HepG2 (cell line): ENCODE measurements at regions not wholly inside any gene's neighbourhood (a gene's known extent, or its start where the extent isn't known, plus 50 kb on each side); places are given as distances from the start of the nearest gene placed in this dataset.
A peak's percentile ranks its signal among the peaks of the same experiment; 100 is the strongest.

Source experiments
- ARID4A ChIP-seq: sonication (generic); formaldehyde crosslinking; IDR thresholded peaks from 2 replicates; pipeline ENCODE4 v1.5.0; 2020; ENCODE audit warnings: mild to moderate bottlenecking, missing genetic modification reagents, borderline replicate concordance
- BRD4 ChIP-seq: sonication (generic); formaldehyde crosslinking; IDR thresholded peaks from 2 replicates; pipeline ENCODE4 v1.4.0; 2020; ENCODE audit warnings: missing genetic modification reagents
- CBX1 ChIP-seq: IDR thresholded peaks from one replicate; pipeline ENCODE4 v1.6.1; 2016; ENCODE audit warnings: antibody characterized with exemption, low read depth
- HNRNPUL1 ChIP-seq: fragments of 200-400 bp; formaldehyde crosslinking; IDR thresholded peaks from 2 replicates; pipeline ENCODE4 v1.6.1; 2017; ENCODE audit warnings: low read depth, mild to moderate bottlenecking, low read length, moderate library complexity
- HOXA3 ChIP-seq: sonication (generic); formaldehyde crosslinking; IDR thresholded peaks from 2 replicates; pipeline ENCODE4 v1.5.0; 2020; ENCODE audit warnings: missing genetic modification reagents
- HOXD1 ChIP-seq: sonication (generic); formaldehyde crosslinking; IDR thresholded peaks from 2 replicates; pipeline ENCODE4 v1.5.0; 2020; ENCODE audit warnings: missing genetic modification reagents
- IRX3 ChIP-seq: sonication (generic); formaldehyde crosslinking; IDR thresholded peaks from 2 replicates; pipeline ENCODE4 v1.8.1; 2023; ENCODE audit warnings: mild to moderate bottlenecking, low read depth, missing genetic modification reagents, borderline replicate concordance
- MAF1 ChIP-seq: sonication (generic); formaldehyde crosslinking; IDR thresholded peaks from 2 replicates; pipeline ENCODE4 v1.5.0; 2020; ENCODE audit warnings: missing genetic modification reagents, borderline replicate concordance
- MAFG ChIP-seq: sonication (generic); formaldehyde crosslinking; IDR thresholded peaks from 2 replicates; pipeline ENCODE4 v1.5.1; 2020; ENCODE audit warnings: mild to moderate bottlenecking, missing genetic modification reagents
- MXD4 ChIP-seq: IDR thresholded peaks from 2 replicates; pipeline ENCODE4 v1.6.1; 2016; ENCODE audit warnings: mild to moderate bottlenecking, missing biosample characterization, missing genetic modification reagents
- NCOA5 ChIP-seq: sonication (generic); formaldehyde crosslinking; IDR thresholded peaks from 2 replicates; pipeline ENCODE4 v1.4.0; 2020; ENCODE audit warnings: missing genetic modification reagents
- RARG ChIP-seq: sonication (generic); formaldehyde crosslinking; IDR thresholded peaks from 2 replicates; pipeline ENCODE4 v1.4.0; 2020; ENCODE audit warnings: low read depth, mild to moderate bottlenecking, missing genetic modification reagents
- TBL1XR1 ChIP-seq: fragments of 150-350 bp; IDR thresholded peaks from 2 replicates; pipeline ENCODE4 v1.6.1; 2014; ENCODE audit warnings: borderline replicate concordance, low read length; ENCODE audit not compliant: partially characterized antibody
- TCF12 ChIP-seq, 2 experiments: fragments of 450-650 bp in 1 of 2; sonication (generic) in 1 of 2; formaldehyde crosslinking in 1 of 2; IDR thresholded peaks; 2 replicates each; pipeline versions ENCODE4 v1.6.1 to v1.8.0; 2017 to 2022; ENCODE audit warnings: antibody characterized with exemption in 1 of 2, mild to moderate bottlenecking in 1 of 2, missing genetic modification reagents in 1 of 2, moderate library complexity in 1 of 2
- ZFP41 ChIP-seq: sonication (generic); formaldehyde crosslinking; IDR thresholded peaks from 2 replicates; pipeline ENCODE4 v1.4.0; 2020; ENCODE audit warnings: mild to moderate bottlenecking, missing genetic modification reagents, borderline replicate concordance
- ZKSCAN5 ChIP-seq: sonication (generic); formaldehyde crosslinking; IDR thresholded peaks from 2 replicates; pipeline ENCODE4 v1.5.1; 2020; ENCODE audit warnings: mild to moderate bottlenecking, missing genetic modification reagents
- ZMYM4 ChIP-seq: sonication (generic); formaldehyde crosslinking; IDR thresholded peaks from 2 replicates; pipeline ENCODE4 v1.8.1; 2023; ENCODE audit warnings: mild to moderate bottlenecking, missing genetic modification reagents
- ZNF205 ChIP-seq: IDR thresholded peaks from 2 replicates; pipeline ENCODE4 v1.6.1; 2018; ENCODE audit warnings: missing biosample characterization, missing genetic modification reagents
- ZNF224 ChIP-seq: sonication (generic); formaldehyde crosslinking; IDR thresholded peaks from 2 replicates; pipeline ENCODE4 v1.5.0; 2020; ENCODE audit warnings: mild to moderate bottlenecking, missing genetic modification reagents
- ZNF232 ChIP-seq: sonication (generic); formaldehyde crosslinking; IDR thresholded peaks from 2 replicates; pipeline ENCODE4 v1.4.0; 2020; ENCODE audit warnings: missing genetic modification reagents, borderline replicate concordance
- ZNF354B ChIP-seq: sonication (generic); formaldehyde crosslinking; IDR thresholded peaks from 2 replicates; pipeline ENCODE4 v1.8.0; 2022; ENCODE audit warnings: mild to moderate bottlenecking, missing genetic modification reagents
- ZNF468 ChIP-seq: sonication (generic); formaldehyde crosslinking; IDR thresholded peaks from 2 replicates; pipeline ENCODE4 v1.8.0; 2022; ENCODE audit warnings: mild to moderate bottlenecking, moderate library complexity, missing genetic modification reagents
- ZNF552 ChIP-seq: sonication (generic); formaldehyde crosslinking; IDR thresholded peaks from 2 replicates; pipeline ENCODE4 v1.9.0; 2022; ENCODE audit warnings: missing genetic modification reagents, mild to moderate bottlenecking, borderline replicate concordance
- ZNF674 ChIP-seq: sonication (generic); formaldehyde crosslinking; IDR thresholded peaks from 2 replicates; pipeline ENCODE4 v1.5.0; 2020; ENCODE audit warnings: low read depth, mild to moderate bottlenecking, missing genetic modification reagents
- ZNF772 ChIP-seq: sonication (generic); formaldehyde crosslinking; IDR thresholded peaks from 2 replicates; pipeline ENCODE4 v1.5.0; 2020; ENCODE audit warnings: mild to moderate bottlenecking, missing genetic modification reagents
- ZNF878 ChIP-seq: sonication (generic); formaldehyde crosslinking; IDR thresholded peaks from 2 replicates; pipeline ENCODE4 v1.8.1; 2023; ENCODE audit warnings: mild to moderate bottlenecking, missing genetic modification reagents, moderate library complexity
- ZNF891 ChIP-seq: sonication (generic); formaldehyde crosslinking; IDR thresholded peaks from 2 replicates; pipeline ENCODE4 v1.5.0; 2020; ENCODE audit warnings: mild to moderate bottlenecking, missing genetic modification reagents
- TF ChIP-seq, protein P1 (sequence below): conservative IDR thresholded peaks from 2 replicates; pipeline ENCODE4 v1.6.1; 2018; ENCODE audit warnings: missing genetic modification reagents

GRCh38 chr20:12925210-12925755, 83.5 kb upstream of the SPTLC3 start (continued):
- TF ChIP-seq ARID4A = no peak
- TF ChIP-seq NCOA5 (CRISPR knock-in tag) = no peak
- no peak for TF ChIP-seq TCF12 (IDR thresholded peaks at IDR 0.05)
- TF ChIP-seq TCF12 (CRISPR knock-in tag; IDR thresholded peaks at IDR 0.05) = no peak
- TF ChIP-seq ZNF878 (CRISPR knock-in tag) = no peak
- no peak for TF ChIP-seq ZNF674 (CRISPR knock-in tag)
- no peak for TF ChIP-seq ZNF232 (CRISPR knock-in tag)
- TF ChIP-seq, protein P1, sequence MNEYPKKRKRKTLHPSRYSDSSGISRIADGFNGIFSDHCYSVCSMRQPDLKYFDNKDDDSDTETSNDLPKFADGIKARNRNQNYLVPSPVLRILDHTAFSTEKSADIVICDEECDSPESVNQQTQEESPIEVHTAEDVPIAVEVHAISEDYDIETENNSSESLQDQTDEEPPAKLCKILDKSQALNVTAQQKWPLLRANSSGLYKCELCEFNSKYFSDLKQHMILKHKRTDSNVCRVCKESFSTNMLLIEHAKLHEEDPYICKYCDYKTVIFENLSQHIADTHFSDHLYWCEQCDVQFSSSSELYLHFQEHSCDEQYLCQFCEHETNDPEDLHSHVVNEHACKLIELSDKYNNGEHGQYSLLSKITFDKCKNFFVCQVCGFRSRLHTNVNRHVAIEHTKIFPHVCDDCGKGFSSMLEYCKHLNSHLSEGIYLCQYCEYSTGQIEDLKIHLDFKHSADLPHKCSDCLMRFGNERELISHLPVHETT (CRISPR knock-in tag) = no peak
- no peak for TF ChIP-seq BRD4
- TF ChIP-seq ZNF552 (CRISPR knock-in tag) = no peak
- TF ChIP-seq ZNF772 = no peak
- TF ChIP-seq ZMYM4 = peak; percentile 74
- TF ChIP-seq HOXD1 (CRISPR knock-in tag) = 0 out of 2 replicates have a peak, but pooled peaks have one; percentile 27
- TF ChIP-seq IRX3 (CRISPR knock-in tag) = no peak
- TF ChIP-seq ZNF224 (CRISPR knock-in tag) = 0 out of 2 replicates have a peak, but pooled peaks have one; percentile 55
- TF ChIP-seq HNRNPUL1 = 0 out of 2 replicates have a peak, but pooled peaks have one; percentile 7
- no peak for TF ChIP-seq MAF1 (CRISPR knock-in tag)
- no peak for TF ChIP-seq ZNF468 (CRISPR knock-in tag)
- TF ChIP-seq ZNF205 = peak; percentile 75; the same call in 1 of the 2 replicates
- no peak for TF ChIP-seq ZNF891 (CRISPR knock-in tag)
- no peak for TF ChIP-seq CBX1
- TF ChIP-seq ZNF354B (CRISPR knock-in tag) = no peak
- TF ChIP-seq TBL1XR1 = no peak
- TF ChIP-seq ZFP41 = no peak
- TF ChIP-seq MAFG (CRISPR knock-in tag) = no peak
- peak; percentile 57; the same call in 1 of the 2 replicates for TF ChIP-seq RARG
- no peak for TF ChIP-seq MXD4 (CRISPR knock-in tag)
- TF ChIP-seq HOXA3 = peak; percentile 60; the same call in 1 of the 2 replicates
- no peak for TF ChIP-seq ZKSCAN5 (CRISPR knock-in tag)
